ENCODE measurements at regions not wholly inside any gene's neighbourhood (a gene's known extent, or its start where the extent isn't known, plus 50 kb on each side); places are given as distances from the start of the nearest gene placed in this dataset.

DNA sequence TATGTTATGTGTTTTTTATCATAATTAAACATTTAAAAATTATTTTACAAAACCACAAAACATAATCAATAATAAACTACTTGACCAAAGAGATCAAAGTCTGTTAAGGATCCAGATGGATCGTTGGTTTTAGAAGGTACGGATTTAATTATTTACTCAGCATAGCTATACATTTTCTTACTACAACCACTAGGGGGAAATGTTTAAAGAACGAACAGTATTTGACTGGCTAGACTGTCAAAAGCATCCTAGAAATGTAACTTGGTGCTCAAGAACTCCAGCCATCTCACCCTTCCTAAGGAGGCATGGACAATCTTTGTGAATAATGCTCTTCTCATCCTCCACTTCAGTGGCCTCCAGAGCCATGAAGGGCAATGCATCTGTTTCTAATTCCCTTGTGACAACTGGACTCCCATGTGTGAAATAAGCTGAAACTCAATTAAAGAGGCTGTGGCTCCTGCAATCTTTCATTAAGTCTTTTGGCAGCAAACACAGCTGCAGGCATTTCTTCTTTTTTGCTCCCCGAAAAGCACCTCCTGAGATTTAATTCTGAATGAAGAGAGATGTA, 94.7 kb upstream of the TUSC7 start:
- DNase-seq: peak; percentile 26
- no peak overlapping the region for H3K14ac ChIP-seq (replicated peaks; ENCODE audit: low read depth, low read length)
- H3K4me2 ChIP-seq (ENCODE audit: low read depth, low read length): no peak overlapping the region
- in situ Hi-C loops (cut with MboI; ENCODE audit: low sequenced_read_pairs) (no loop called here), intact Hi-C loops (cut with micrococcal nuclease) (loop anchor here (5.0 kb wide), 1 partner anchor 142 kb away; no protein-coding TSS in a partner anchor), dilution Hi-C loops (cut with HindIII; ENCODE audit: low sequenced_read_pairs, unreplicated experiment) (no loop called here)
- no peak overlapping the region for H3K4me3 ChIP-seq (ENCODE audit: insufficient read depth, low read depth, low read length)
- no peak overlapping the region for H2BK120ac ChIP-seq (ENCODE audit: low read depth, low read length)
- ATAC-seq (ENCODE audit: low read depth): peak; percentile 75
- no peak overlapping the region for H2AFZ ChIP-seq (replicated peaks; ENCODE audit: low read length, poor library complexity)
- H2AK5ac ChIP-seq (ENCODE audit: low read depth, low read length): no peak overlapping the region
- no peak overlapping the region for H2BK20ac ChIP-seq (ENCODE audit: low read depth, low read length)
- H4K8ac ChIP-seq (ENCODE audit: low read depth in 2 of 2, low read length in 2 of 2): no peak overlapping the region
- no TSS peak for BruUV-seq (replicated peaks)
- no peak overlapping the region for H2AK9ac ChIP-seq (replicated peaks; ENCODE audit: low read depth, low read length, poor library complexity)
- no peak overlapping the region for H3K4ac ChIP-seq (ENCODE audit: low read depth, low read length)
- CTCF ChIA-PET: no interaction called here
- no peaks in the 10 kb centered on the region for H3K36me3 ChIP-seq (ENCODE audit: control insufficient read depth, insufficient read depth, low read length)
- no peak overlapping the region for H4K91ac ChIP-seq (ENCODE audit: insufficient read depth, low read depth, low read length)
- no peak overlapping the region for H3K18ac ChIP-seq (ENCODE audit: low read depth, low read length)
- H3K9me3 ChIP-seq (ENCODE audit: control insufficient read depth, insufficient read depth, low read length): no peaks in the 10 kb centered on the region
- H3K4me1 ChIP-seq (ENCODE audit: control insufficient read depth, insufficient read depth, low read length): no peaks in the 10 kb centered on the region
- no peak overlapping the region for H4K5ac ChIP-seq (ENCODE audit: low read depth, low read length)
- no peak overlapping the region for H3K56ac ChIP-seq (ENCODE audit: extremely low read depth, insufficient read depth, low read length)
- no peak overlapping the region for H3K9ac ChIP-seq (ENCODE audit: low read depth, low read length)
- H4K20me1 ChIP-seq (ENCODE audit: insufficient read depth, low read length): no peaks in the 10 kb centered on the region
- WGBS, 2 experiments (ENCODE audit: extremely low coverage in 2 of 2, insufficient read length in 1 of 2): no CpG with 5 or more reads among the region's 4 CpGs
- TF ChIP-seq CTCF (conservative IDR thresholded peaks at IDR 0.05; ENCODE audit: low read depth, low read length) (peak; percentile 35), RAD21 (IDR thresholded peaks at IDR 0.05; ENCODE audit: low read length) (no peak)
- H2BK15ac ChIP-seq (ENCODE audit: low read depth, low read length): no peak overlapping the region
- no peak overlapping the region for H2BK5ac ChIP-seq (ENCODE audit: low read depth, low read length, poor library complexity, severe bottlenecking)
- H3K23ac ChIP-seq (ENCODE audit: low read depth, low read length): no peak overlapping the region
- H3K9me1 ChIP-seq (ENCODE audit: insufficient read depth, low read length): no peaks in the 10 kb centered on the region
- no peaks in the 10 kb centered on the region for H3K79me1 ChIP-seq (ENCODE audit: low read depth in 1 of 2, low read length in 2 of 2)
- H3K27ac ChIP-seq (ENCODE audit: insufficient read depth, low read length): no peak overlapping the region
- POLR2A ChIA-PET (ENCODE audit: unreplicated experiment): no interaction called here
- H3K27me3 ChIP-seq (ENCODE audit: control insufficient read depth, insufficient read depth, low read length): no peaks in the 10 kb centered on the region
